Activated naive CD4-positive, alpha-beta T cell treated with anti-CD3 and anti-CD28 coated beads, Interleukin-2, amount 50 U/mL, for 24 hours (primary cell): ENCODE measurements at regions not wholly inside any gene's neighbourhood (a gene's known extent, or its start where the extent isn't known, plus 50 kb on each side); places are given as distances from the start of the nearest gene placed in this dataset.
"Not testable (repeated sequence)": the region's sequence is repeated elsewhere in the genome, so short reads cannot be mapped to it uniquely, and the experiment has no call there.

Experiments used
- H3K27ac Mint-ChIP-seq: one replicate; pipeline ENCODE4 v1.8.0; 2021; ENCODE audit warnings: mild to moderate bottlenecking, mixed read lengths
- H3K27me3 Mint-ChIP-seq: one replicate; pipeline ENCODE4 v1.8.0; 2021; ENCODE audit warnings: mixed read lengths
- H3K36me3 Mint-ChIP-seq: one replicate; pipeline ENCODE4 v1.8.0; 2021; ENCODE audit warnings: mixed read lengths
- H3K4me1 Mint-ChIP-seq: one replicate; pipeline ENCODE4 v1.8.0; 2021; ENCODE audit warnings: mixed read lengths
- H3K4me3 Mint-ChIP-seq: one replicate; pipeline ENCODE4 v1.8.0; 2021; ENCODE audit warnings: mild to moderate bottlenecking, mixed read lengths
- H3K9me3 Mint-ChIP-seq: one replicate; pipeline ENCODE4 v1.8.0; 2021; ENCODE audit warnings: mixed read lengths

DNA sequence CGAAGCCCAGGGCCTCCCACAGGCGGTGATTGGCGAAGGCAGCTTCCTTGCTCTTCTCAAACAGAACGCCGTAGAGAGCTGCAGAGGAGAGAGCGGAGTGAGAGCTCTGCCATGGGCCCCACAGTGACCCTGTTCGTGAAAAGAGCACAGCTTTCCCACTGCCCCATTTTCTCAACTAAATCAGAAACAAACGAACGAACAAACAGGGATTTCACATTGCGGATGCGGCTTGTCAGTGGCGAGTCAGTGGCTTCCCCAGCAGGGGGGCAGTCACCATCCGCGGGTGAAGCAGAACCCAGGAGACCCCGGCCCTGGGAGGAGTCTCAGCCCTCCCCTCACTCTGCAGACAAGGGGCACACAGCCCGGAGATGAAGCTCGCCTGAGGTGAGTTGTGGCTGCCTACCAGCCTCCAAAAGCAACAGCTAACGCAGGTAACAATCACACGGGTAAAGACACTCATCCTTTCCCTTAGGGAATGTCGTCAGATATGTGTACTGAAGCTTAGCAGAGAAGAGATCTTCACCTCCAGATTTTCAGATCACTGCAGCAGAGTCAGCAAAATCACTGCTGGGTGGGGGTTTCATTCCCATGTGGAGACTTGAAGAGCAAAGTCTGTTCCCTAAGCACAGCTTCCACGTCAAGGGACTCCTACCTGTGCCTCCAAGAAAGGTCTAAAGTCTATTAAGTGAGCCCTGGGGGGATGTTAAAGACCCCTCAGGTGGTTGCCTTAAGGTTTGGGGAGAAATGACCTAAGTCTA is 51.2 kb upstream of the GPR31 start:
- H3K27me3 Mint-ChIP-seq = no peaks in the 10 kb centered on the region
- H3K36me3 Mint-ChIP-seq = no peaks in the 10 kb centered on the region
- H3K4me3 Mint-ChIP-seq = no peak overlapping the region
- no peaks in the 10 kb centered on the region for H3K9me3 Mint-ChIP-seq
- H3K27ac Mint-ChIP-seq = no peak overlapping the region
- H3K4me1 Mint-ChIP-seq = no peaks in the 10 kb centered on the region

- Mint-ChIP-seq H3K36me3 (no peaks in the 10 kb centered on the region), H3K27me3 (no peaks in the 10 kb centered on the region), H3K4me1 (no peaks in the 10 kb centered on the region), H3K27ac (no peak overlapping the region), H3K4me3 (no peak overlapping the region), H3K9me3 (no peaks in the 10 kb centered on the region)
Observed at GRCh38 chr6:167209577-167209975, 51.8 kb upstream of the GPR31 start.

DNA sequence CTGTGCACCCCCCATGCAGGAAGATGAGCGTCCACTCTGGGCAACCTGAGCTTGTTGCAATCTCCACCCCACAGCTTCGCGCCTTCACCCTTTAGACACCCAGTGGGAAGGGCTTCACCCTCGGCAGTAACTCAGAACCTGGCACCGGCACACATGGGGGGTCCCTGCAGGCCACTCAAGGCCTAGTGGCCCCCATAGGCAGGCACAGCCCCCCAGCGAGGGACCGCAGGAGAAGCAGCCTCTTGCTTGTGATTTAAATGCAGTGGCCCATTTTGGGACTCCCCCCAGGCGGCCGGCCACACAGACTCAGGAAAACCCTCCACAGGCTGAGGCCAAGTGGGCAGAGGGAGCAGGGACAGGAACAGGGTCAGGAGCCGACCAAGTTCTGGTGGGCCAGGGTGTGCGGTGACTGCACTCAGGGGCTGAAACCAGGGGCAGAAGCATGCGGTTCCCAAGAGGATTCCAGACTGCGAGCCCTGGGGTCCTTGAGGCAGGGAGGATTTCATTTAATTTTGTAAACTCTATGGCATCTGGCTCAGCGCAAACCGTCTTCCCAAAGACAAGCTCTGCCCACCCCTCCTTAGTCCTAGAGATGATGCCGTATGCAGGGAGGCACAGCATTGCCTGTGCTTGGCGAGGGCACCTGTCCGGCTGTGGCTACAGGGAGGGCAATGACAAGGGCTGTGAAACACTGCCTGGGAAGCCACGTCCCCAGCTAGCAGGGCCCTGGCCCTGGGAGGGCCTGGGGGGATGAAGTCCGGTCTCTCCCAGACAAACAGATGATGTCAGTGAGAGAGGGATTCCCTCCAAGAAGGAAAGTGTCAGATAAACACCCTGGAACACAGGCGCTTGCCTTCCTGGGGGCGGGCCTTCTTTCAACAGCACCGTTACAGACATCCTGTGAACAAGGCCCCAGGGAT is 52.9 kb upstream of the GPR31 start:
- no peaks in the 10 kb centered on the region for H3K36me3 Mint-ChIP-seq
- no peak overlapping the region for H3K4me3 Mint-ChIP-seq
- H3K4me1 Mint-ChIP-seq = no peaks in the 10 kb centered on the region
- H3K27ac Mint-ChIP-seq = no peak overlapping the region
- no peaks in the 10 kb centered on the region for H3K27me3 Mint-ChIP-seq
- H3K9me3 Mint-ChIP-seq = no peaks in the 10 kb centered on the region

DNA sequence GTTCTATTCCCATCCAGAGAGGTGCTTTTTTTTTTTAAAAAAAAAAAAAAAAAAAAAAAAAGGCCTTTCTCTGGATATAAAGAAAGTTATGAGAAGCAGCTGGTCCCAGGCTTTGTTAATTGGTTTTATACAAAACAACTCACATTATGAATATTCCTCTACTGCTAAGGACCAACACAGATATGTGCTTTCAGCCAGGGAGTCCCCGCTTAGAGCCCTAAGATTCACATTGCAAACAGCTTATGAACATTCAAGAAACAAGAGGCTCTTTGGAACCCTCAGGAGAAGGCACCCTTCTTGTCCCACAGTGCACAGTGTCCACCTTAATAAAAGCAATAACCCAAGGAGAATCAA is 53.5 kb upstream of the GPR31 start:
- no peak overlapping the region for H3K4me3 Mint-ChIP-seq

GRCh38 chr6:167211881-167212712 is 54.3 kb upstream of the GPR31 start:
- Mint-ChIP-seq H3K4me1 (no peaks in the 10 kb centered on the region), H3K36me3 (no peaks in the 10 kb centered on the region), H3K4me3 (no peak overlapping the region), H3K9me3 (no peaks in the 10 kb centered on the region), H3K27me3 (no peaks in the 10 kb centered on the region), H3K27ac (no peak overlapping the region)

More for the DNA sequence above, 53.5 kb upstream of the GPR31 start:
- Mint-ChIP-seq H3K27ac (no peak overlapping the region), H3K4me1 (no peaks in the 10 kb centered on the region), H3K9me3 (no peaks in the 10 kb centered on the region), H3K27me3 (no peaks in the 10 kb centered on the region), H3K36me3 (no peaks in the 10 kb centered on the region)

GRCh38 chr6:167212713-167213005 is 54.9 kb upstream of the GPR31 start:
- Mint-ChIP-seq H3K4me3 (no peak overlapping the region), H3K36me3 (no peaks in the 10 kb centered on the region), H3K4me1 (no peaks in the 10 kb centered on the region), H3K9me3 (no peaks in the 10 kb centered on the region), H3K27ac (no peak overlapping the region), H3K27me3 (no peaks in the 10 kb centered on the region)

DNA sequence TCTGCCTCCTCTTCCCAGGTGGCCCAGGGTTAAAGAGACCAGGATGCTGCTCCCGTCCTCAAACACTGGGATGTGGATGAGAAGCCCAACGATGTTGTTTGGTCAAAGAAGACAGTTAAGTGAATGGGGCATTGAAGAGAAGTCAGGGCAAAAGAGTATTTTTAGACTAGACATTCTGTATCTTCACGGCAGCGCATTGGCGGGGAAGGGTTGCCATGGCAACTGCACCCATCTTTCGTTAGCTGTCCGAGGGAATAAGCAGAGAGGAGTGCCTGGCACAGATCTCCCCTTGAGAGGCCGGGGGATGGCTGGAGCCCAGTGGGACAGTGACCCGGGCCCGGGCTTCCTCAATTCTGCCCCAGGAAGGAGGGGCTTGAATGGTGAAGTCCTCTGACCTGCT is 56.4 kb upstream of the GPR31 start:
- H3K36me3 Mint-ChIP-seq = no peaks in the 10 kb centered on the region
- no peaks in the 10 kb centered on the region for H3K27me3 Mint-ChIP-seq
- H3K27ac Mint-ChIP-seq = no peak overlapping the region
- no peaks in the 10 kb centered on the region for H3K4me1 Mint-ChIP-seq
- no peak overlapping the region for H3K4me3 Mint-ChIP-seq
- no peaks in the 10 kb centered on the region for H3K9me3 Mint-ChIP-seq

GRCh38 chr6:167215429-167216250 is 57.9 kb upstream of the GPR31 start:
- H3K27me3 Mint-ChIP-seq, H3K4me3 Mint-ChIP-seq, H3K27ac Mint-ChIP-seq, H3K36me3 Mint-ChIP-seq, H3K4me1 Mint-ChIP-seq, H3K9me3 Mint-ChIP-seq: not testable (repeated sequence)

DNA sequence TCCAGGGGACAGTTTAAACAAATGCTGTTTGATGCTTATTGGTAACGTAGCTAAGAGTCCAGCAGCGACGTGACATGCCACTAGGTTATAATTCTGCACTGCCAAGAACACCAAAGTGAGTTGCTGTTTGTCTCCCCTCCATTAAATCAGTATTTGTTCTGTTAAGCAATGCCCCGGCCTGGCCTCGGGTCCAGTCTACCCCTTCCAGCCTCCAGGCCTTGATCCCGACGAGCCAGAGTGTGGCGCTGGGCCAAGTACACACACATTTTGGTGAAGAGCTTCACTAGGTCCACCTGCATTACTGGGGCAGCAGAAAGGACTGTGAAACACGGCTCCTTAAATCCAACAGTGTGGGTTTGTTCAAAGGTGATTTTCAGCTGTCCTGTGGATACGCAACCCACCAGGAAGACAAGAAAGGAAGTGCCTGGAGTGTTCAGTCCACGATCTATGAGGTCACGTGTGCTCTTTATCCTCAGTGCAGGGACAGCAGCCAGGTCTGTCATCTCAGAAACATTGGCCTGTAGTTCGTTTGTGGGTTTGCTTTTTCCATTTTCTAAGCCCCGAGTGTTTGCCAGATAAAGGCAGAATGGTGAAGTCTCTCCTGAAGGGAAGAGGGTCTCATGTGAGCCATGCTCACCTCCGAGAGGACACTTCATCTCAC is 58.7 kb upstream of the GPR31 start:
- not testable (repeated sequence) for H3K9me3 Mint-ChIP-seq, H3K4me3 Mint-ChIP-seq, H3K27me3 Mint-ChIP-seq, H3K4me1 Mint-ChIP-seq, H3K27ac Mint-ChIP-seq, H3K36me3 Mint-ChIP-seq

DNA sequence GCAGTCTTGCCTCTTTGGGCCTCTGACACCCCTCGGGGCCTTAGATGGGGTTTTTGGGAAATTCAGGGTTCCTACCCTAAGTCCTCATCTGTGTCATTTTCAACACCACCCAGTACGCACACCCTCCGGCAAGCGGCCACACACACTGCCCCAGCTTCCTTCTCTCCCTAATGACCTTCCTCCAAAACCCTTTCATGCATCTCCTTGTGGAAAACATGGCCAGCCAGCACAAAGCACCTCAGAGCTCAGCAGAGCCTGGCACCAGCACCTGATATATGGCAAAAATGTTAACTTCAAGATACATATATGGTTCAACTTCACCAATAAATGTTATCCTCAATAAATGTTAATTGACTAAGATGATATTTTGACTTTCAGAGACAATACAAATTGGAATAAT is 59.3 kb upstream of the GPR31 start:
- not testable (repeated sequence) for H3K4me1 Mint-ChIP-seq, H3K36me3 Mint-ChIP-seq, H3K27ac Mint-ChIP-seq, H3K9me3 Mint-ChIP-seq, H3K27me3 Mint-ChIP-seq, H3K4me3 Mint-ChIP-seq

DNA sequence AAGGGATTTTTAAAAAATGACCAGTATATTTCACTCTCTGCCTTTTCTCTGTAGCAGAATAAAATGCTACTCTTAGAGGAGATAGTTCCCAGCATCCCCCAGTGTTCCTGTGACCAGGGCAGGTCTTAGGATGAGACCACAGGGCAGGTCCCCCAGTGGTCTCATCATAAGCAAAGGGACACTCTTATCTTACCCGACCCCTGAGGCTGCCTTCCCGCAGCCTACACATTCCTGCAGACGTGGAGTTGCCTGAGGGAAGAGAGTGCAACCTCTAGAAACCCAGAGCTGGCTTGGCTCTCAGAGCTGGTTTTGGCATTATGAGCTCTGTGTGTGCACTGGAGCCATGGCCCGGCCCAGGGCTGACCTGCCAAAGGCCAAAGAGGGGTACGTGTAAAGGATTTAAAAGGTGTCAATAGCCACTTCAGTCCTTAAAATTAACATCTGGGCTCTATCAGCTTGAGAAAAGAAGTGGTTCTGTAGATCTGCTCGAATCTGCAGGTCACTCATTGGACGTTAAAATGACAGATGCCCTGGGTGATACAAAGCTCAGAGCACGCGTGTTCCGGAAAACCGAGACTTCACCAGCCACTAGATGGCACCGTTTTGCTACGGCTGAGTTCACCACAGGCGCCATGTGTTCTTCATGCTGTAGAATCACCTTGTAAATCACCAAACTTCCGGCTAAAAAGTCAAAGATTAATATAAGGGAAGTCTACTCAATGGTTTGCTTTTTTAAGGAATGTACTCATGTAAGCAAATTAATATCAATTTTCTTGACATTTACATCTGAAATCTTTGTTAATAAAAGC is 60.4 kb upstream of the GPR31 start:
- H3K9me3 Mint-ChIP-seq = not testable (repeated sequence)

DNA sequence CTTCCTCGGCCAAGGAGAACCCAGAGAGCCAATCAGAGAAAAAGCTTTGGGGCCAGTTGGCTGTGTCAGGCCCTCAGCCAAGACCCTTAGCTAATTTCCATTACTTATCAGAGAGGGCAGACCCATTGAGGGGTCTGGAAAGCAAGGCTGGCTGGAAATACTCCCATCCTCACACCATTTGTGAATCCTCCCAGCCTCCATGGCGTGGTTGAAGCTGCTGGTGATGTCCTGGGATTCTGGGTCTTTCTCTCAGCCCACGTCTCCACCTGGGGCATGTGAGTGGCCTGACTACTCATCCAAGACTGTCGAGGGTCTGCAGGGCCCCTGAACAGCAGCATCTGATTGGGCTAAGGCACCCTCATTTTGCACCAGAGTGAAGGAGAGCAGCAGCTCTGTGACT is 61.3 kb upstream of the GPR31 start:
- not testable (repeated sequence) for H3K4me3 Mint-ChIP-seq, H3K36me3 Mint-ChIP-seq, H3K9me3 Mint-ChIP-seq, H3K27me3 Mint-ChIP-seq, H3K27ac Mint-ChIP-seq, H3K4me1 Mint-ChIP-seq

More for the DNA sequence above, 60.4 kb upstream of the GPR31 start:
- not testable (repeated sequence) for H3K4me1 Mint-ChIP-seq, H3K36me3 Mint-ChIP-seq, H3K27me3 Mint-ChIP-seq, H3K4me3 Mint-ChIP-seq, H3K27ac Mint-ChIP-seq

GRCh38 chr6:167219967-167220512 is 62.3 kb upstream of the GPR31 start:
- Mint-ChIP-seq H3K4me1 (no peaks in the 10 kb centered on the region), H3K27ac (no peak overlapping the region), H3K4me3 (no peak overlapping the region), H3K9me3 (no peaks in the 10 kb centered on the region), H3K36me3 (no peaks in the 10 kb centered on the region), H3K27me3 (peaks cover 1% of the 10 kb centered on the region)
